ENCODE measurements at regions not wholly inside any gene's neighbourhood (a gene's known extent, or its start where the extent isn't known, plus 50 kb on each side); places are given as distances from the start of the nearest gene placed in this dataset.

DNA sequence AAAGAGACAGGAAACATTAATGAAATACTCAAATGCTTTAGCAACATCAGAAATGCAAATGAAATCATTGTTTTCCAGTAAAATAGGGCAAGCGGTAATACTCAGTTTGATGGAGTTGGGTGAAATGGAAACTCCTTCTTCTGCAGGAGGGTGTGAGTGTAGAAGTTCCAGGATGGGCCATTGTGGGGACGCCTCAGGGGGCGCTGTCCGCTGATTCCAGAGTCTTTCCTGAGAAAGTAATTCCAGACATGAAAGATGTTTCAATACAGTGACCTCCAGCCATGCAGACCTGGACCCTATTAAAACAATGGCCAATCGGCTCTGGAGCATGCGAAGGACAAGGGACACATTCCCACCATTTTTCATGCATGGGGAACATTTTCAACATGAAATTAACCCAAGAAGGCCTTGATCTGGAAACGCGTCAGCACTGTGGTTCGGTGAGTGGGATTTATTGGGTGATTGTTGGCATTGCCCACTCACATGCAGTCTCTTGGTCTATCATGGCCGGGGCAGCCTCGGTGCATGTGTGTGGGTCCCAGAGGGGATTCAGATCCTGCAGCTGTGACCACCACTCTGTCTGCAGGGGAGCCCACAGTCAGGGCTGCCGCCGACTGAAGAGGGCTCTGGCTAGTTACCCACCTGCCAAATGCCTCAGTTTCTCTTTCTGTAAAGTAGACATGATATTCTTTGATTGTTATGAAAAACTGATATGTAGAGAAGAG lies 132.6 kb upstream of the IRX4 start:
- peak; percentile 43 for DNase-seq

DNA sequence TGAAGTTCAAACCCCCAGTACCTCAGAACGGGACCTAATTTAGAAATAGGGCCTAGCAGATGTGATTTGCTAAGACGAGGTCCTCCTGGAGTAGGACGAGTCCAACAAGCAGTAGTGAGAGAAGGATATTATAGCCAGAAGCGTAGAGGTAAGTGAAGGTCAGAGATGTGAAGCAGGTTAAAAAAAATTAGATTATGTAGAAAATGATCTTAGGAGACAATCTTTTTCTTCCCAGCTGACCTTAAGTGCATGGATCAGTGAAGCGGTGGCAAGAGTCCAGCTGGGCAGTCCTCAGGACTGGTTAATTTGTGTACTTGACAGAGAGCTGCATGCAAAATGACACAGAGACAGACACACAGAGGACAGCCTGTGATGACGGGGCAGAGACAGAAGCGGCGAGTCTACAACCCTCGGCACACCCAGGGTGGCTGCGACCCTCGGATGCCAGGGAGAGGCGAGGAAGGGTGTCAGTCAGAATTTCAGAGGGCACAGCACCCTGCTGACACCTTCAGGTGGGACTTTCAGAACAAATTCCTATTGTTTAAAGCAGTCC lies 131.4 kb upstream of the IRX4 start:
- DNase-seq, result peak; percentile 37

DNA sequence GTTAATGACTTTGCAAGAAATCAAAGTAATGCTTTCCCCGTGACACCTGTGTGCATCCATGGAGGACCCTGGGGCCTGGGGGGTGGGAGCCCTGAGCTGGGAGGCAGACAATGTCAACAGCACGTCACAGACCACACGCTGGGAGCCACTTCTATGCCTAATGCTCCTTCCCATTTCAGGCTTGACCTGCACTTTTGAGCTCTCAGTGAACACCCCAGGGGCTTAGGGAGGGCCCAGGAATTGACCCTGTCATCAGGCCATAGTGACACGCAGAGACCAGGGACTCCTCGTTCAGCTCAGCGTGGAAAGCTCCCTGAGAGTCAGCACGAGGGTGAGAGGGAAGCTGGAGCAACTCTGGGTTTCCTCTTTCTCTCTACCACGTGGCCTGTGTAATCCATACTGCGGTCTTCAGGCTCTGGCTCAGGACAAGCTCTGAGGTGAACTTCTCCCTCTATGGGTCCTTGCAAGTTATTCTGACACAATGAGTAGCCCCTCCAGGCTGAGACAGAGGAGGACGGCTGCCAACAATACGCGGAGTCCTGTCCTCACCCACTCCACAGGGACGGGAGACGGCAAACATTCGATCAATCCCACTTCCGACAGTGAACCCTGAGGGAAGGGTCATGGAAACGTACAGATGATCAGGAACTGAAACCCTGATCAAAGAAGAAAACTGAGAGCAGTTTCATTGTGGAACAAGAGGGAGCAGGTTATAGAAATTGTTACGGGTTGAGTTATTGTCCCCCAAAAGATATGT lies 130.8 kb upstream of the IRX4 start:
- peak; percentile 41 for DNase-seq

DNA sequence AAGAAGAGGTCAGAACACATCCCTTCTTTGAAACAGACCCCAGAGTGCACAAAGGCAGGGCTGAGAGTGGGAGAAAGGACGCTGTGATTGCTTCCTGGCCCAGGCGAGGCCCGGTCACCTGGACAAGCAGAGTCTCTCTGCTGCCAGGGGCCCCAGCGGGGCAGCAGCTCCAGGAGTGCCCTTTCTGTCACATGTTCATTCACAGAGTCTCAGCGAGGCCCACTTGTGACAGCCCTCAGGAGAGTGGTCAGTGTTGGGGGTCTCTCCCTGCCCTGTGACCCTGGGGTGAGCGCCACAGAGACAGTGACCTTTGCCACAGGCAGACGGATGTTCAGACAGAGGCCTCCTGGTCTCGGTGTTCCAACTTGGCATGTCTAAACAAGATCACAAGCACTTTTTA lies 130.2 kb upstream of the IRX4 start:
- DNase-seq, result no peak

DNA sequence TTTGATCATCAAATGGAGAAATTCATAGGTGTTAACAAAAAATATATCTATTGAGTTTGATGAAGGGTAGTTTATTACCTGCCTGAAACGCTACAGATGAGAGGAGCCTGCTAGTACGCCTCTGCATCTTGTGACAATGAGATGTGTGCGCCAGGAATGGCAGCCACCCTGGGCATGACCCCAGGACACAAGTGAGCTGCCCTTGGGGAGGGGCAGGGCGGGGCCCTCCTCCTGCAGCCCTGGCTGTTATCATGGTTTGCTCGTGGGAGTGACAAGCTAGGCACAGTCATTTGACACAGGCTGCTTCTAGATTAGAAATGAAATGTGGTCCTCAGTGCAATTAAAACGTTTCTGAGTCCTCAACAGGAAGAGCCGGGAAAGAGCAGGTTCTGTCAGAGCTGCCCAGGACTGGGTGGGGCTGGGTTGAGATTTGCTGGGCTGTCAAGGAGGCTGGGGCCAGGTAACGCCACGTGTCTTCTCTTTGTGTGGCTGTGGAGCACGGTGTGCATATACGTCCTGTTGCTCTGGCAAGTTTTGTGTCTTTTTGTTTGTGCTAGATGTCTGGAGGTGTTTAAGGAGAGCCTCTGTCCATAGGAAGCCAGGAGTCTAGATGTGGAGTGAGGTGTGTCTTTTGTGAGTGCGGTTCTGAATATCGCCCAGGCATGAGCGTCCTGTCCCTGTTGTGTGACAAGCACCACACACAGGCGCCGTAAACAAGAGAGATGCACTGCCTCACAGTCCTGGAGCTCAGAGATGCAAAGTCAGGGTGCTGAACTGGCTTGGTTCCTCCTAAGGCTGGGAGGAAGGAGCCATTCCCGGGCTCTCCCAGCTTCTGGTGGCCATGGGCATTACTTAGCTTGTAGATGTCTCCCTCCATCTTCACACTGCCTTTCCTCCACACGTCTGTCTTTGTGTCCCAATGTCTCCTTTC lies 129.0 kb upstream of the IRX4 start:
- DNase-seq, result peak; percentile 47

DNA sequence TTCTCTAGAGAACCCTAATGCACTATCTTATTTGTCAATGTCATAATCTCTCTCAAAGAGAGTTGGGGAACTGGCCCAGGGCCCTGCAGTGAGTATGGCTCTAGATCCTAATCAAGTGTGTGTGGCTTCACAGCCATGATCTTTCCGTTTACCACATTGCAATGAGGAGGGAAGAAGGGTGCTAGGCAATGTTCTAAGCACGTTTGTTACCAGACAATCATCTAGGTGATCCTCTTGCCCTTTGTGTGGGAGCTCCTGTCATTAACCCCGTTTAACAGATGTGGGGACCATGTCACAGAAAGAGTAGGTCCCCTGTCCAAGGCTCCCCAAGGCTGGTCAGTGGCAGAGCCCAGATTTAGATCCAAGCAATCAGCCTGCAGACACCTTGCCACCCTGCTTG lies 128.2 kb upstream of the IRX4 start:
- no peak for DNase-seq

DNA sequence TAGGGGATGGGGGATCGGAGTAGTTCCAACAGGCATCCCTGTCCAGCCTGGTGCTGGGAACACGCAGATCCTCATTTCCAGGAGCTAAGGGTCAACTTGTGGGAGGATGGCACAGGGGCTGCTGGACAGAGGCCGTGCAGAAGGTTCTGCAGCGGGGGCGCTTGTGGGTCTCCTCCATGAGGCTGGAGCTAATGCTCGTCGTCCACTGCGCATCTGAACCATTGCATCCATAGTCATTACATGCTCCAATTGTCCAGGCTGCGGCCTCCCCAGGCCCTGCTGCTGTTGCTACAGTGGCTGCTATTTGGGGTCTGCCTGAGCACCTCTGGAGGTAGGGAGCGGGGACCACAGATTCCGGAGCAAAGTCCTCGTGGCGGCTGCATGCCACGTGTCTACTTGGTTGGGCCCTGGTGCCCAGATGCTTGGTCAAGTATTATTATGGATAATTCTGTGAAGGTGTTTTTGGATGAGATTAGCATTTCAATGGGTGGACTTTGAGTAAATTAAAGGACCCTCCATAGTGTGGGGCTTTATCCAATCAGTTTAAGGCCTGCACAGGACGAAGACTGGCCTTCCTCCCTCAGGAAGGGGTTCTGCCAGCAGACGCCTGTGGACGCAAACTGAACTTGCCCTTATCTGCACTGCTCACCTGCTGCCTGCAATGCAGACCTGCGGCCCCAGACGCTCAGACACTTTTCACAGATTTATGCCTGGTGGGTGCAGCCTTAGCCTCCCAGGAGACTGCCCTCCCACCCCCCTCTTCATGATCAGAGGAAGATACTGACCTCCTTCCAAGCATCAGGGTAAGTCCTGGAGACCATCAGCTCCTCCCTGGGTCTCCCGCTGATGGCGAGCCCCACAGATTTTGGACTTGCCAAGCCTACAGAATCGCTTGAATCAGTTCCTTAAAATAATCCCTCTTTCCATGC lies 127.5 kb upstream of the IRX4 start:
- DNase-seq, result peak; percentile 44

DNA sequence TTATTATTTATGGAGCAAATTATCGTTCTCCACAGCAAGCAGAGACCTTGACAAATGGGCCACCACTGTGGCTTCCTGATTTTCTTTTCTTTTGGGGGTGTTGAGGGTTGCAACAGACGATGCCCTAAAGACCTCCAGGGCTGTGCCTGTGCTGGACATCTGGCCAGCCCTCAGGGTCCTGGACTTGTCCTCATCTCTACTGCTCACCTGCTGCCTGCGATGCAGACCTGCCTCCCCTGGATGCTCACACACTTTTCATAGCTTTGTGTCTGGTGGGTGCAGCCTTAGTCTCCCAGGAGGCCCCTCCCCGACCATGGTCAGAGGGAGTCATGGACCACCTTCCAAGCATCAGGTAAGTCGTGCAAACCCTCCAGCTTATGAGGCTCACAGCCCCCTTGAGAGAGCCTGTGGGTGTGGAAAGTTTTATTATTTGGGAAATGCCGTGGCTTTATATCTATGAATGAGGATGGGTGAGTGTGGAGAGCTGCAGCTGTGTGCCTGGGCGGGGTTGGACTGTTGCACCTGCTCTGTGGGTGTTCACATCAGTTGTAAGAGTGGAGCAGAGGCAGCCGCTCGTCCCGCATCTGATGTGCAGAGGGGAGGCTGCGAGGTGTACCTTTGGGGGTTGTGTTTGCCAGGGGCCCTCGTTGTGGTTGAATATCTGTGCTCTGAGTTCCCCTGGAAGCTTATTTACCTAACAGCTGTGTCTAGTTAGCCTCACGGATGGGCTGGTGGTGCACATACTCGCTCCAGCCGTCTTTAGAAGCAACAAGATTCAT lies 126.3 kb upstream of the IRX4 start:
- DNase-seq, result peak; percentile 32

DNA sequence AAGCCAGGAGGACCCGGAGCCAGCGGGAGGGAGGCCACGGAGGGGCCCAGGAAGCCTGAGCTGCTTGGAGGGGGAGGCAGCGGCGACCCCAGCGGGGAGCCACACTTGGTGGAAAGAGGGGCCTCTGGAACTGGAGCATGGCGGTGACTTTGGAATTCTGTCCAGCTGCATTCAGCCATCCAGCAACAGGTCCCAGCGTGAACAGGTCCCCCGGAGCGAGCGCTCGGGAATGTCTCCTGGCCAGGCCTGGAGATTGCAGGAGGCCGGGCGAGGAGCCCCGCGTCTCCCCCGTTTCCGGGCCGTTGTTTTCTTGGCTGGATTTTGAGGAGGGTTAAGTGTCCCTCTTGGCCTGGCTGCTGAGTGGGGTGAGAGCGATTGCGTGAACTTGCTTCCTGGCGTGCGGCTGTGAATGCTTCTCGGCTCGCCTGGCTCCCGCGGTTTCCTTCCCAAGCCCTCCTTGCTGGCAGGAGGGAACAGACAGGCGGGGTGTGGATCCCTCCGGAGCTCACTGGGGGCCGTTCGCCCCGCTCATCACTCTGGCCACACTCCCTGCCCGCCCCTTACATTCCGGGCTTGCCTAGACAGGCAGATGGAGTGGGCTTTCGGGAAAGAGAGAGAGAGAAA lies 125.3 kb upstream of the IRX4 start:
- DNase-seq, result peak; percentile 59

DNA sequence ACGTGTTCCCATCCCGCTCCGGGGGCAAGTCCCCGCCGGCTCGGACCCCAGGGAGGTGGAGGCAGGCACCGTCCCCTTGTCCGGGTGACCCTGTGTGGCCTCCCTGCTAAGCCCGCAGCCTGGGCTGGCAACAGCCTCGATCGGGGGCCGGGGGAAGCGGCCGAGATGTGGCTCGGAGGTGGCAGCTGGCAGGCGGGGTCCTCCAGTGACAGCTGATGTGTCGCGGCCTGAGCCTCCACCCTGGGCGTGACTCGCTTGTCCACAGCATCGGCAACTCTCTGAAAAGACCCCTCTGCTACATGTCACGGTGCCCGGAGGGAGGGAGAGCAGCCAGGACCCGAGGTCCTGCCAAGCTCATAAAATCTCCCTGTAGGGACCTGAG lies 124.8 kb upstream of the IRX4 start:
- DNase-seq, result peak; percentile 51

DNA sequence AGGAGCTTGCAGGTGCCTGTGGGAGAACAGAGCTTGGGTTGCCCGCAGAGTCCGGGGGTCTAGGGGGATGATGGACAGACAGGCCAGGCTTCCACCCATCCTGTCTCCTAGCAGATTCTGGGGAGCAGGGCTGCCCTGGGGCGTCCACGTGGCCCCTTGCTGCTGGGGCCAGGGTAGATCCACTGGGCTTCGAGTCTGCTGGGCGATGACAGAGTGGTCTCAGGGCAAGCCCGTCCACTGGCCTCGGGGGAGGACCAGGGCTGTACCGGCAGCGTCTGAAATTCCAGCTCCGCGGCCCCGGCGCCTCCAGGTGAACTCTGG lies 124.2 kb upstream of the IRX4 start:
- peak; percentile 51 for DNase-seq

DNA sequence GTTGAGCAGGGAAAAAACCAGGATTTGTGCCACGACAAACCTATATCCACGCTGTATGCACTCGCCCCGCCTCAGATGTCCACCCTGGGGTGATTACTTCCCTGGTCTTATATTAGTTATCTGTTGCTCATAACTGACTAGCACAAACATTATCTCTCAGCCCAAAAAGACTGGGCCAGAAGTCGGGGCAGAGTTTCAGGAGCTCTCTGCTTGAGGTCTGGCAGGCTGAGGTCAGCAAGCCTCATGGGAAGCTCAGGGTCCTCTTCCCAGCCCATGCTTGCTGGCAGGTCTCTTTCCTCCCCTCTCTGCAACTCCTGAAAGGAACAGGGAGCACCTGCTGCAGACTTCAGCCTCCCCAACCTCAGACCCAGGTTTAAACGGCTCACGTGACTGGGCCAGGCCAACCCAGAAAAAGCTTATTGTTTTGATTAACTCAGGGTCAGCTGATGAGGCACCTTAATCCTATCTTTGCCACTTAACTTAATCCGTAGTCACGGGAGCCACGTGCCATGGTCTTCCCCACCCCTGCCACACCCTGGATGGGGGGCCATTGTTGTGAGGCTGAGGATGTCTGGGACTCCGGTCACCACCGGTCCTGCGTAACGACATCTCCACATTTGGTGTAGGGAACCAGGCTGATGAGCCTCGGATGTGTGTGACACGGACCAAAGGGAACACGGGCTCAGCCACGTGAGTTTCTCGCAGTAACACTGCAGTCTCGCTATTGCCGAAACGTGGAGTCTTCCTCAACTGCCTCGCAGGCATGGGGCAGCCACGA lies 123.7 kb upstream of the IRX4 start:
- peak; percentile 35 for DNase-seq

DNA sequence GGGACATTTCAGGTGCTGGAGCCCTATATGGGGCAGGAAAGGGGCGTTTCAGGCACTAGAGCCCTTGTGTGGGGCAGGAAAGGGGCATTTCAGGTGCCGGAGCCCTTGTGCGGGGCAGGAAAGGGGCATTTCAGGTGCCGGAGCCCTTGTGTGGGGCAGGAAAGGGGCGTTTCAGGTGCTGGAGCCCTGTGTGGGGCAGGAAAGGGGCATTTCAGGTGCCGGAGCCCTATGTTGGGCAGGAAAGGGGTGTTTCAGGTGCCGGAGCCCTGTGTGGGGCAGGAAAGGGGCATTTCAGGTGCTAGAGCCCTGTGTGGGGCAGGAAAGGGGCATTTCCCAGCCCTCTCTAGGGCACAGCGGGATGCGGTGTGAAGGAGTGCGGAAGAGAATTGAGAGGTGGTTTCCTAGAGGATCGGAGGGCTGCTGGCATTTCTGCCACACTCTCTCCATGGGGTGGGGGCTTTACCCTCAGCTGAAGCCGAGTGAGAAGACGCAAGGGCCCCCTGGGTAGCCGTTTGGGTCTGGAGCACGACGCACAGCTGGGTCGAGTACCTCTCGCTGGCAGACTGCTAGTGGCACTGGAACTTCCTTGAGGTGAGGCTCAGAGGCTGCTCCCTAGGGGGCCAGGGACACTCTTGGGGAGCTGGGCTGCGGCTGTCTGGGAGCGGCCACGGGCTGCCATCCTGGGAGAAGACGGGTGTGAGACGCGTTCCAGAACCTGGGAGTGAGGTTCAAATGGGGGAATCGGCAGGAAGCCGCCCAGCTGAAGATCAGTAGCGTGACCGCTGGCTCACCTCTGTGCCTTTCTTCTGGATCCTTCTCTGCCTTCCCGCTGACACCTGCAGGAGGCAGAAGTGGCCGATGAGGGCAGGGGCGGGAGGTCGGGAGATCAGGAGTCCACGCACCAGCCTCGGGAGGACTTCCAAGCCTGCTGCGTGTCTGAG lies 122.6 kb upstream of the IRX4 start:
- peak; percentile 46 for DNase-seq

DNA sequence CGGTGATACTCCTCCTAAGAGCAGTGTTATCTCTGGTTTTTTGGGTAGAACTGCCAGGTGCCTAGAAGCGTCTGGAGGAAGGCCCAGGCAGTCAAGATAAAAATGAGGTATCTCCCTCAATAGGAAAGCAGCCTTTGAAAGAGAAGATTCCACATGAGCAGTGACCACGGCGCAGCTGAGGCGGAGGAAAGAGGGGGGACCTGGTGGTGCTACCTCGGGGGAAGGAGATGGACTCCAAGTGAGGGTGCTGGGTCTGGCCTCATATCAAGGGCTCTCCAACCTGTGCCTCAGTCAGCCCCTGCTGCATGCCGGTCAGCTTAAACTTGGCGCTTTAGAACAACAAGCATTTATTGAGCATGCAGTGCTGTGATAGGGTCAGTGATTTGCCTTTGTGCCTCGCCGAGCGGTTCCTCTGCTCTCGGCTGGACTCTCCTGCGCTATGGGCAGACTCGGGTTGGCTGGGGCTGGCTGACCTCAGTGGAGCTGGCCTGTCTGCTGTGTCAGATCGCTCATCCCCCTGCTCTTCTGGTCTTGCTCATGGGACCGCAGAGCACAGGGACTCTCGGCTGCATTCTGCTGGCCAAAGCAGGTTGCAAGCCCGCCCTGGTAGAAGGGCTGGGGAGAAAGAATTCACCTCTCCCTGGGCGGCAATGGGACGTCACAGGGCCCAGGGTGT lies 121.1 kb upstream of the IRX4 start:
- peak; percentile 42 for DNase-seq

DNA sequence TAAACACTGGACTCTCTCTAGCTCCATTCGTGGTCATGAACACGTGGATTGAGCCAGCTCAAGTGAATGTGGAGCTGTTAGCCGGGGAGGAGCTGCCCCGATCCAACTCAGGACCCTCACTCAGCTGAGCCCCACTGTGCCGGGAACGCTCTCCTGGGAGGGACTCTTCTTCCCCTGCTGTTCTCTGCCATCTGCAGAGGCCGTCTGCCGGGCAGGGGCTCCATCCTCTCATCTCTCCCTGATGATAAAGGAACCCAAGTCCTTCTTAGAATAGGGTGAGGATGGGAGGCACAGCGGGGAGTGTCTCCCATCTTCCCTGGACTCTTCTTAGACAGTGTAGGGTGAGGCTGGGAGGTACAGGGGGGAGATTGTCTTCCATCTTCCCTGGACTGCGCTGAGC lies 120.5 kb upstream of the IRX4 start:
- DNase-seq, result peak; percentile 28

DNA sequence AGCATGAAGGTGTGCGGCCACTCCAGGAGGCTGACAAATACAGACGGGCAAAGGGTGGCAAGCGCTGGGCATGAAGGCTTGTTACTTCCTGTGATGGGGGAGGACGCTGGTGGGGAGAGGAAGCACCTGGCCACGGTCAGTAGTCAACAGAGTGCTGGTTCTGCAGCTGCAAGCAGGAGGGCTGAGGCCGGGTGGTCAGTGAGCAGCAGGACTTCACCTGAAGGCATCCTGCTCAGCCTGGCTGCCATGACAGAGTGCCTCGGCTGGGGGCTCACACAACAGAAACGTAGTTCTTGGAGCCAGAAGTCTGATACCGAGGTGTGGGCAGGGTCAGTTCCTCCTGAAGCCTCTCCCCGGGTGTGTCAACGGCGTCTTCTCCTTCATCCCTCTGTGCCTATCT lies 118.6 kb upstream of the IRX4 start:
- DNase-seq, result peak; percentile 47

DNA sequence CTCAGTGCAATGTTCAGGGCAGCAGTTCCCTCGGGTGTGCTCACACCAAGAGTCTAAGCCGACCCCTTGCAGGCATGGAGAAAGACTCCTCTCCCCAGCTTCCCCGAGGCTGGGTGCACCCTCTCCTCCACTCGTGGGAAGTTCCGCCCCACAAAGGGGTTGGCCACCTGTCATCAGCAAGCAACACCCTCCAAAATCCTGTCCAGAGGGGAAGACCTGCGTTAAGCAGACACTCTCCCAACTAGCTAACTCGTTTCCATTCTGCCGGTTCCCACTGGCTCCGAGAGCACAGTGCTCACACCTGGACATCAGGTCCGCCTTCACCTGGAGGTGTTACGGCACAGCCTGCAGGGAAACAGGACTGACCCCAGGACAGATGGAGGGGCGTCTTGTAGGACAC lies 117.9 kb upstream of the IRX4 start:
- peak; percentile 43 for DNase-seq

DNA sequence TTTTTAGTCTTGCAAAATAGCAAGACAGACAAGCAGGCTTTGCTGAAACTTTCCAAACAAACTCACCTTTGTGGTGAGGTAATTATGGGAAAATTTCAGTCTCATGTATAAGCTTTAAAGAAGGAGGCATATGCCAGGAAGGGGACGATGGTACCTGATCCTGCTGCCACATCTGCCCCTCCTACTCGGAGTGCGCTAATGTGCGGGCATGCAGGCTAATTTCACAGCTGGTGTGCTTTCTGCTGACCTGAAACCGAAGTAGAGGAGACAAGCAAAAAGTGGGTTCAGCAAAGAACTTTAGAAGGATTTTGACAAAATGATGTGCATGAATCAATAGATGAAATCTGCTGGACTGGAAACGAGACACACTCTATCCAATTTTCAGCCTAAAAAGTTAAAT lies 117.1 kb upstream of the IRX4 start:
- DNase-seq, result no peak
